ENCODE measurements at regions not wholly inside any gene's neighbourhood (a gene's known extent, or its start where the extent isn't known, plus 50 kb on each side); places are given as distances from the start of the nearest gene placed in this dataset.
"Not testable (repeated sequence)": the region's sequence is repeated elsewhere in the genome, so short reads cannot be mapped to it uniquely, and the experiment has no call there.

- no peak for DNase-seq
Observed at GRCh38 chr1:96508233-96508632, 213.4 kb upstream of the PTBP2 start.

- DNase-seq = no peak
Observed at GRCh38 chr1:96509339-96509738, 212.2 kb upstream of the PTBP2 start.

- peak in 1 of 3 donors; percentile 35 for DNase-seq
Observed at GRCh38 chr1:96509951-96510350, 211.6 kb upstream of the PTBP2 start.

GRCh38 chr1:96510391-96510790 is 211.2 kb upstream of the PTBP2 start:
- no peak for DNase-seq

- no peak for DNase-seq
Observed at GRCh38 chr1:96510911-96511310, 210.7 kb upstream of the PTBP2 start.

- DNase-seq = peak in 1 of 3 donors; percentile 22
Observed at GRCh38 chr1:96513136-96513535, 208.4 kb upstream of the PTBP2 start.

GRCh38 chr1:96515430-96515829 is 206.2 kb upstream of the PTBP2 start:
- no peak for DNase-seq

GRCh38 chr1:96515925-96516324 is 205.7 kb upstream of the PTBP2 start:
- DNase-seq = no peak

- peak in 1 of 3 donors; percentile 34 for DNase-seq
Observed at GRCh38 chr1:96519851-96520578, 201.6 kb upstream of the PTBP2 start.

GRCh38 chr1:96520579-96520947 is 201.0 kb upstream of the PTBP2 start:
- peak; percentile 22 to 77 (median 44) for DNase-seq

- DNase-seq = no peak
Observed at GRCh38 chr1:96521010-96521409, 200.6 kb upstream of the PTBP2 start.

GRCh38 chr1:96521994-96522760 is 199.4 kb upstream of the PTBP2 start:
- no peak for DNase-seq

- DNase-seq = no peak
Observed at GRCh38 chr1:96522927-96523326, 198.7 kb upstream of the PTBP2 start.

- no peak for DNase-seq
Observed at GRCh38 chr1:96524100-96524499, 197.5 kb upstream of the PTBP2 start.

GRCh38 chr1:96525657-96526557 is 195.7 kb upstream of the PTBP2 start:
- peak in 2 of 3 donors; percentile 47 to 73 for DNase-seq

GRCh38 chr1:96528672-96529071 is 192.9 kb upstream of the PTBP2 start:
- DNase-seq = not testable (repeated sequence)

GRCh38 chr1:96533820-96534219 is 187.8 kb upstream of the PTBP2 start:
- DNase-seq = no peak

GRCh38 chr1:96536581-96536980 is 185.0 kb upstream of the PTBP2 start:
- DNase-seq = no peak

- peak; percentile 67 to 92 (median 76) for DNase-seq
Observed at GRCh38 chr1:96538111-96538641, 183.4 kb upstream of the PTBP2 start.

GRCh38 chr1:96538883-96539282 is 182.7 kb upstream of the PTBP2 start:
- DNase-seq = peak; percentile 95 to 97 (median 95)

GRCh38 chr1:96541491-96541890 is 180.1 kb upstream of the PTBP2 start:
- DNase-seq = no peak
